SIG-M5 treated with dmso at 0.1 percent for 504 hours (cell line): ENCODE measurements at regions not wholly inside any gene's neighbourhood (a gene's known extent, or its start where the extent isn't known, plus 50 kb on each side); places are given as distances from the start of the nearest gene placed in this dataset.

Experiments
- DNase-seq: peaks from one replicate; lab custom pipeline; 2025; ENCODE audit not compliant: unreplicated experiment; lab: John Stamatoyannopoulos, UW

GRCh38 chr4:127523369-127523768 lies 109.4 kb upstream of the INTU start:
- no peak for DNase-seq

GRCh38 chr4:127525608-127526007 lies 107.1 kb upstream of the INTU start:
- no peak for DNase-seq

DNA sequence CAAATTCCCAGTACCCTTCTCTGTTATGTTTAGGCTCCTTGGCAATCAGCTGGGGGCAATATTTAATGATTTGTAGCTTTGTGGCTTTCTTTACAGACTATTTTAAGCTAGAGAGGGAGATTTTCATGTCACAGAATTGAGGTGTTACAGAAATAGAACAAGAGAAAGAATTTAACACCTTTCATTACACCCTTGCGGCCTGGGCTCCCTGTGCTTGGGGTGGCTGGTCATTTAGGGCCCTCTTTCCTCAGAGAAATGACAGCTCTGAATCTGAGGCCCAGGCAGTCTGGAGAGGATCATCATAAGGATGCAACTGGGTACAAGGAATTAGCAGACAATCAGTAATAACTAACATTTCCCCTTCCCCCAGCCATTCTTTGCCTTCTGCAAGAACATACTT lies 104.5 kb upstream of the INTU start:
- DNase-seq, result no peak

- peak; percentile 36 for DNase-seq
Measured at GRCh38 chr4:127529879-127530278, 102.9 kb upstream of the INTU start.

DNA sequence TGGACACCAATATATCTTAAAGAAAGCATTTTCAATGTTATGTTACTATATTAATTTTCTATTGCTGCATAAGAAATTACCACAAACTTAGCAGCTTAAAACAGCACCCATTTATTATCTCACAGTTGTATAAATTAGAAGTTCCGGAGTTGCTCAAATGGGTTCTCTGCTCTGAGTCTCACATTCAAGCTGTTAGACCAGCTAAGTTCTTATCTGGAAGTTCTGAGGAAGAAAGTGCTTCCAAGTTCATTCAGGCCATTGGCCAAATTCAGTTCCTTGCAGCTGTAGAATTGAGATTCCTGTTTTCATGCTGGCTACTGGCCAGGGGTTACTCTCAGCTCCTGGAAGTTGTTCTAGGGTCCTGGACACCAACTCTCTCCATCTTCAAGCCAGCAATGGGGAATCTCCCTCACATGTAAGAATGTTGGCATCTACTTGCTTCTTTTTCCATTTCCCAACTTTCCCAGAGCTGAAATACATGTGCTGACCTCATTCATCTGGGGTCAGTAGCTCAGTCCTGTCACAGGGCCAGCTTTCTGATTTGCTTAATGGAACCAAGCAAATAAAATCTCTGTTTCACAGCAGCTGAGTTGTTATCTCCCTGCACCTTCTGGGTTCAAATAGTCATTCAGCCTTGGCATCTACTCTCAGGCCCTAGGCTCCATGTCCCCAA lies 99.6 kb upstream of the INTU start:
- no peak for DNase-seq

- no peak for DNase-seq
Measured at GRCh38 chr4:127534041-127534825, 98.5 kb upstream of the INTU start.

GRCh38 chr4:127538016-127538415 lies 94.7 kb upstream of the INTU start:
- no peak for DNase-seq

DNA sequence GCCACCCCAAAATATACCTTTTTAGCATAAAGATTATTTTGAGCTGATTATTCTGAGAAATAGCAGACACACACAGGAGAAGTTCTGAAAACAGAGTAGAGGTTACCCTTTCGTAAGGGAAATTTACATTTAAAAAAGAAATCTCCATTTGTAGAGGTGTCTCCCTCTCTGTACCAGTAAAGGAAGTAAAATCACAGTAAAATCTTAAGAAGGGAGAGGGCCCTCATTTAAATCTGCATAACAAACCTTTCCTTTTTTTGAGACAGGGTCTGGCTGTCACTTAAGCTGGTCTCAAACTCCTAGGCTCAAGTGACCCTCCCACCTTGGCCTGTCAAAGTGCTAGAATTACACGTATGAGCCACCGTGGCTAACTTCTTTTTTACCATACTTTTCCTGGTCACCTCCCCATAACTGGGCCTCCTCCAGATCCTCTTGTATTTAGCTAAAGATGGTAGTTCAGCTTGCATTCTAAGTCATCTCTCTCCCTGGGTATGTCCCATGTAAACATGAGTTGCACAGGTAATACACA lies 92.2 kb upstream of the INTU start:
- no peak for DNase-seq

- no peak for DNase-seq
Measured at GRCh38 chr4:127545271-127545670, 87.5 kb upstream of the INTU start.

- no peak for DNase-seq
Measured at GRCh38 chr4:127548990-127549925, 83.5 kb upstream of the INTU start.

DNA sequence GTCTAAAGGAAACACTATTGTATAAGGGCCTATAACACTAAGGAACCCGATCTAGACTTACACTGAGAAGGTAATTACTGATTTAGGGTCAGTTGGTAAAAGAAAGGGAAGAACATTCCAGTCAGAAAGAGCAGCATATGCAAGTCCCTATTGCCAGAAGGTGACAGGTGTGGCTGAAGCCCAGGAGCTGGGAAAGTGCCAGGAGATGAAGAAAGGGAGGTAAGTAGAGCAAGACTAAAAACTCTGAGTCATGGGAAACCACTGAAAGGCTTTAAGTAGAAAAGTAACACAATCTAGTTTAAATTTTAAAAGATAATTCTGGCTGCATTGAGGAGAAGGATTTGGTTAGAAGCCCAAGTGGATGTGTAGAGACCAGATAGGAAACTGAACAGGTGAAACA lies 77.7 kb upstream of the INTU start:
- DNase-seq, result no peak

DNA sequence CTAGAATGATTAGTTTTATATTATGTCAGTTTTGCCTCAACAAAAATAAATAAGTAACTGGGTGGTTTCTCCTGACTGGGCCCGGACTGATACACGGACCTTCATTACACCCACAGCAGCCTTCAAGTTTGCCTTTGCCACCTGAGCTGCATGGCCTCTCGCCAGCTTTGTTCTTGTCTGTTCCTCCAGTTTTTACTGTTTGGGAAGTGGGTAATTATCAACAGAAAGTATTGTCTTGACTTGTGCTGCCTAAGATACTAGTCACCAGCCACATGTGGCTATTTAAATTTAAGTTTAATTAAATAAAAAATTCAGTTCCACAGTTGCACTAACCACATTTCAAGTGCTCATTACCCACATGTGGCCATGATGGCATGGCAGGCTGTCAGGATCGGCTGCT lies 74.7 kb upstream of the INTU start:
- DNase-seq, result no peak

DNA sequence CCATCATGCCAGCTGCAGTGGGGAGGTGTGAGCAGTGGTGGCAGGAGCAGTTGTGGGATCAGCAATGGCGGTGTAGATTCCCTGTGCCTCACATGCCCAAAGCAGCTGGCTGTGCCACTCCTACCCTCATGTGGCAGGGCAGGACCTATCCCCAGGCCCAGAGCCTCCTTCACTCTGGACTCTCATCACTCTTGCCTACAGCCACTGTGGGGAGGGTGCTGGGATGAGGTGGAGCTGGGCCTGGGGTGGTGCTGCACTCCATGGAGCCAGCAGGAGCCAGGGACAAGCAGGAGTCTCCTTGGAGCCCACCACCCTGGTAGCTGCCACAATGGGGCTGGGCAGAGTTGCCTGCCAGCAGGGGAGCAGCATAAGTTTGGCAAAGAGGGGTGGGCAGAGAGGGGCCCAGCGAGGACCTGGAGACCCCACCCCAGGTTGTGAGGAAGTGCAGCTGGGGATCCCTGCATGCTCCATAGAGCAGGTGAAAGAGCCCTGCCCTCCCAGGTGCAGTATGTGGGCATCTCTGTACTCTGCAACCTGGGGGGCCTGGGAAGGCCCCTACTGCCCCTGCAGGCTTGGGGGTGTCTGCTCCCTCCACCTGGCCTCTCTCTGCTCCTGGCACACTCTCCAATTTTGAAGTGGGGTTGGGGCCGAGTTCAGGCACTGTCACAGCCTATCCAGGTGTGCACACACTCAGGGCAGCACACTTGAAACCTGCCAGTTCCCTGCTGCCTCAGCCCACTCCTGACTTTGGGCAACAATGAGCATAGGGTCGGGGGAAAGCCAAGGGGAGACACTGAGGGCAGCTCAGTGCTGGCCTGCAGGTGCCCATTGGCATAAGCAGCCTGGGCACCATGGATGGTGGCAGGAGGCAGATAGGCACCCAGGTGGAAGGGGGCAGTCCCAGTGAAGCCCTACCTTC lies 74.0 kb upstream of the INTU start:
- DNase-seq, result no peak

GRCh38 chr4:127559981-127560380 lies 72.8 kb upstream of the INTU start:
- no peak for DNase-seq

DNA sequence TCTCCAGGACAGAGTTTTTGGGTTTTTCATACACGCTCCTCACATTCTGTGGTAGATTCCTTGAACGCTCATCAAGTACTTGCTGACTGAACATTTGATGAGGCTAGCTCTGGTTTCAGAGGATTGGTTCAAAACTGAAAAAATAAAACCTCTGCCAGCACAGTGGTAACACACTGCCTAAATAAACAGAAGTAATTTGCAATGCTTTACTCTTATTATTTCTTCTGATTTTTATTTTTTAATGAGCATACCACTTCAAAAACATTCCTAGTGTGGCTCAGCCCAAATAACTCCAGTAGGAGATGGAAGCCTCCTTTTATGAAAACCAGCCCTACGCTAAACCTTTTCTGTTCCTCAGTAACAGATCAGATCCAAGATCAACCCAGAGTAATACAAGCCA lies 72.0 kb upstream of the INTU start:
- no peak for DNase-seq

- DNase-seq, result no peak
Measured at GRCh38 chr4:127574643-127575042, 58.1 kb upstream of the INTU start.

GRCh38 chr4:127575888-127576287 lies 56.9 kb upstream of the INTU start:
- DNase-seq, result no peak

DNA sequence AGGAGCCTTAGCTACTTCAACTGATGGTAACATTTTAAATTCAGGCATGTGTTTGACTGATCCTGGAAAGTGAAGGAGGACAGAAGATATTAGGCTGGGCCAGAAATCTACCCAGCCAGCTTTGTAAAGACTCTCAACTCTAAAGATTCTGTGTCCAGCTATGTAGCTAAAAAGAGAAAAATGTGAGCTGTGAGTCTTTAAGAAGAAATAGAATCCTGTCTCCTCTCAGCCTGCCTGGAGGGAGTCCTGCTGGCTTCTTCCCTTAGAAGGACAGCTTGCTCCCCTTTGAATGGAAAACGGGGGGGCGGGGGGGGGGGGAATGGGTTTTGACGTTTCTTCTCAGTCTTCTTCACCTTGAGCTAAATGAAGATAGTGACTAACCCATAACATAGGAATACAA lies 54.3 kb upstream of the INTU start:
- no peak for DNase-seq

- DNase-seq, result no peak
Measured at GRCh38 chr4:127578967-127579366, 53.8 kb upstream of the INTU start.

DNA sequence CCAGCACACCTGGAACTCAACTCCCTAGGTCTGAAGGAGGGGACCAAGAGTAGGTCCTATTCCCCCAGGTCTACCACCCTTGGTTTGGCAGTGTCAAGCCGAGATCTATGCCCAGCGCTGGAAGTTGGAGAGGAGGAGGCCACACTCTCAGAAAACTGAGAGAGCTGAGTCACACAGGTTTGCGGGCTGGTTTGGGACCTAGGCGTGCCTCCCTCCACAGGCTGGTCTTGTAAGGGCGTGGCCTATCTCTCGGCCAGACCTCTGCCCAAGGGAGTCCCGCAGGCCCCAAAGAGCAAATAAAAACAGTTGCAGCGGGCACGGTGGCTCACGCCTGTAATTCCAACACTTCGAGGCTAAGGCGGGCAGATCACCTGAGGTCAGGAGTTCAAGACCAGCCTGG lies 52.9 kb upstream of the INTU start:
- DNase-seq, result no peak
